DMS114 treated with DMSO at 0.1 percent for 48 hours (cell line): ENCODE measurements at regions not wholly inside any gene's neighbourhood (a gene's known extent, or its start where the extent isn't known, plus 50 kb on each side); places are given as distances from the start of the nearest gene placed in this dataset.

Source experiments
- DNase-seq: peaks from one replicate; lab custom pipeline; 2025; ENCODE audit not compliant: unreplicated experiment; lab: John Stamatoyannopoulos, UW

DNA sequence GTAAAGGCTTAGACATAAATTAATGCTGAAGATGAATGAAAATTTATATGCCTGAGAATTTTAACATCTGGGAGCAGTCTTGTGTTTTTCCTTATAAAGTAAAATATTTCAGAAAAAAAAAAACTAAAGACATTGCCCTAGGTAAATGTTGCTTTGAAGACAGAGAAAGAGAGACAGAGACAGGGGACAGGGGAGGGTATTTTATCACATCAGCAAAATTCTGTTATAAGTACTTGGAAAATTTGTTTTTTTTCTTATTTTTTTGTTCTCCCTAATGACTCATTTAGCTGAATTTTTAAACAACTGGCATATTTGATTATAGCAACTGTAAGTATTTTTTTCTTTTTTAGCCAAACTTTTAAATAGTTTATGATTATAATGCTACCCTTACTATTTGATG is 1540.6 kb upstream of the GBE1 start:
- no peak for DNase-seq

DNA sequence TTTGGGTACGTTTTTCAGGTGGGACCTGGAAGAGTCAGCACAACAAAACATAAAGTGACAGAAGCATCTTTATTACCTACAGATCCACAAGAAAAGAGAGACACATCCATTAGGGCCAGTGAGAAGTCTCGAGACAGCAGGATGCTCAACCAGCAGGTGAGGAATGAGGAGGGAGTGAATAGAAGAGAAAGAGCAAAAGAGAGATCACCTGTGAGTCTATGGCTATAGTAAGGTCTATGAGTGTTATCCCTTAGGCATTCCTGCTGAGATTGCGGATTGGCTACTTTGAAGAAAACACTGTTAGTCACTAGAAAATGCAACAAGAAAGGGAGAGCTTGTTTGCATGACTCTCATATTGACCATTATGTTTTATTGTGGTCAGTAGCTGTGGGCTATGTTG is 1556.2 kb upstream of the GBE1 start:
- DNase-seq: no peak

- DNase-seq: no peak
These were observed 1559.3 kb upstream of the GBE1 start for GRCh38 chr3:83320726-83321125.

- no peak for DNase-seq
These were observed 1560.0 kb upstream of the GBE1 start for GRCh38 chr3:83321457-83321856.

DNA sequence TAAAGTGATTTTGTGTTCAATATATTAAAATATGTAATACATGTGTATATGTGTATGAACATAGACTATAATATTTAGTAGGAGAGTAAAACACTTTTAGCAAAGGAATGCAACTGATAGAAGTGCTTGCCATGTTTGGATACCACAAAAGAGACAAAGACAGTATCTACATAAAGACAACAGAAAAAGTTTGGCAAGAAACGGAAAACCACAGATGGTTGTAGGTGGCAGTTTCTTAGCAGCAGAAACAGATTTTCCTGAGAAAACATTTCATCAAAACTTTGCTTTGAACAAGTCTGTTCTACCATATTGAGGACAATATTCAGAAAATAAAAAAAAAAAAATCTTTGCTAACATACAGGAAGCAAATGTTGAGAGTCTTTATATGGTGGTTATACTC is 1560.4 kb upstream of the GBE1 start:
- DNase-seq: no peak

DNA sequence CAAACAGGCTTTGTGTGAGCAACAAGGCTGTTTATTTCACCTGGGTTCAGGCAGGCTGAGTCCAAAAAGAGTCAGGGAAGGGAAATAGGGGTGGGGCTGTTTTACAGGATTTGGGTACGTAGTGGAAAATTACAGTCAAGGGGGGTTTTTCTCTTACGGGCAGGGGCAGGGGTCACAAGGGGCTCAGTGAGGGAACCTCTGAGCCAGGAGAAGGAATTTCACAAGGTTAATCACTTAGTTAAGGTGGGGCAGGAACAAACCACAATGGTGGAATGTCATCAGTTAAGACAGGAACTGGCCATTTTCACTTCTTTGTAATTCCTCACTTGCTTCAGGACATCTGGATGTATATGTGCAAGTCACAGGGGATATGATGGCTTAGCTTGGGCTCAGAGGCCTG is 1592.8 kb upstream of the GBE1 start:
- DNase-seq: no peak

DNA sequence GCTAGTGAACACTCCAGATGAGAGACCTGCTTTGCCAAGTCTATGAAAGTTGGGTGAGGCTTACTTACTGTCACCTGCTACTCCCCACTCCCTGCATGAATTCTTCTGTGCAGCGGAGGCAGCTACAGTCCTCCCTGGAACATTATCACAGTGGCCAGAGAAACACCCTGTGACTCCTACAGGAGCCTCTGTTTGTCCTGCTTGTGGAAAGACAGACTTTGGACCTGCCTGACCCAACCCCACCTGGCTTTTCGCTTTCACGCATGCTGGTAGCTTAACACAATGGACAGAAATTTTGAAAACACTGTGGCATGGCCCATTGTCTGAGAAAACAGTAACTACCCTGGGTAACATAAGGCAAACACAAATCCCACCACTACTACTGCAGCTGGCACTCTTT is 1565.5 kb upstream of the CADM2 start:
- DNase-seq: no peak

DNA sequence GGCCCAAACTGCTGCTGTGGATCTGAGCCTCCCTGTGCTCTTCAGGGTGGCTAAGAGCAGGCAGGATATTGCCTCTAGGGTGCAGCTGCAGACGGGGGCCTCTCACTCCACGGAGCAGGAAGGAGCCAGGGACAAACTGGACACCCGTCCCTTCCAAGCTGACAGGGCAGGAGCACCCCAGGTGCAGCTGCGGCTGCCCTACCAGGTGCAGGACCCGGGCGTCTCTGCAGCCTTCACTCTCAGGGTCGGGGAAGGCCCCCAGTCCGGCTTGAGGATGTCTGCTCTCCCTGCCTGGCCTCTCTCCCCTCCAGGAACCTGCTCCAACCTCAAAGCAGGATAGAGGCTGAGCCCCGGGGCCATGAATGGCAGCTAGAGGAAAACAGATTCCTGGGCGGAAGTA is 1554.9 kb upstream of the CADM2 start:
- DNase-seq: no peak

GRCh38 chr3:83426300-83426699 is 1532.5 kb upstream of the CADM2 start:
- DNase-seq: no peak

DNA sequence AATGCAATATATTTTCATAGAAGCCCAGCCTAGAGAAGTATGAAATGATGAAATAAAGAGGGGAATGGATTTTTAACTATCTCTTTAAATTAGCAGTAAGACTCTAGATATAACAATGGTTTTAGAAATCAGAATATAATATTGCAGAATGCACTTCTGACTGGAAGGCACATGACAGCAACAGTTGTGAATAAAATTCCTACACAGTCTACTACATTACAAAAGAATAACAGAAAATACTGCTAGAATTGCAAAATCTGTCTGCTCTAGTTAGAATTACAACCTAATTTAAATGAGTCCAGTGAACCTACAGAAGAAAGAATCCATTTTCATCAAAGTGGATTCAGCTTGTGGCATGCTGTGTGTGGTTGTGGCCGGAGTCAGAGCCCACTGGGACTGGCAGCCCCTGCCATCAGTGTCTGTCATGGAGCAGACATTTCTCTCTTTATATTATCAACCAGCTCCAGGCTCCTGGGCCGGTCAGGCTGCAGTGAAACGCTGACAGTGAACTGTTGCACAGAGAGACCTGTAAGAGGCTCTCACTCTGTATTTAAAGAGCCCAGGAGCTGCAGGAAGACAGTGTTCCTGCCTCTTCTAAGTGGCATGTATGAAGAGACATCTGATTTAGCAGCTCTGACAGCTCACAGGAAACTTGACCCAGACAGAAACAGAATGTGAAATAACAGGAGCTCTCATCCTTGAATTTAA is 1523.8 kb upstream of the CADM2 start:
- DNase-seq: no peak

DNA sequence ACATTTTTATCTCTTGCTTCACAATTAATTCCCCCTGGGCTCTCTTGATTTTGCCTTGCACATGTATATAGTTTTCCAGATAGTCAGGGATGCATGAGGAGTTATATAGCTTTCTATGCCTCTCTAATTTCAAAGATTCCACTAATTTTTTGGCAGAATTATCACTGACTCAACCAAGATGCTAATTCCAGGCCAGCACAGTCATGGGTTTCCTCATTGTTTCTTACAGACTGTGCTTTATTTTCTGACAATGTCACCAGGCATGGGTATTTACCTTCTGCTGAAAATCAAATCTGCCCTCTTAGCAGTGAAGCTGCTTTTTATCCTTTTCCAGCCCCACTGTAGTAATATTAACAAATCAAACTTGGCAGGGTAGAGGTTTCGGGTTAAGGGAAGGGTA is 1520.6 kb upstream of the CADM2 start:
- DNase-seq: no peak

GRCh38 chr3:83453056-83453455 is 1505.7 kb upstream of the CADM2 start:
- no peak for DNase-seq

- no peak for DNase-seq
These were observed 1504.4 kb upstream of the CADM2 start for GRCh38 chr3:83454353-83454752.

GRCh38 chr3:83457551-83457950 is 1501.2 kb upstream of the CADM2 start:
- DNase-seq: no peak

GRCh38 chr3:83460052-83460451 is 1498.7 kb upstream of the CADM2 start:
- DNase-seq: no peak

DNA sequence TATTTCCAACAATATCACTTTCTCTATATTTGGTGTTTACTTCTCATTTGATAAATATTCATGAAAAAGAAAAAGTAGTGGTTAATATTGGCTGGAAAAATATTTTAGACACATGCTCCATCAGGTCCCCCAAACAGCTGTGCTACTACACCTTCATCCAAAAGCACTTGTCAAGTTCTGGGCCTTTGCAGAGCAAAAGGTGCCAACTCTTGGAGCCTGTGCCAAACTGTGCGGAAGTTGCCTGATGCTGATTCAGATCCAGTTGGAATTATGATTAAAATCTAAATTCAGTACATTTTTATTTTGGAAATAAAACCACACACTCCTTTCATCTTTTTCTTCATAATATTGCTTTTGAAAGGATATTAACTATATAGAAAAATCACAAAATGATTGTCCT is 1497.4 kb upstream of the CADM2 start:
- DNase-seq: no peak

GRCh38 chr3:83477563-83477962 is 1481.2 kb upstream of the CADM2 start:
- no peak for DNase-seq

DNA sequence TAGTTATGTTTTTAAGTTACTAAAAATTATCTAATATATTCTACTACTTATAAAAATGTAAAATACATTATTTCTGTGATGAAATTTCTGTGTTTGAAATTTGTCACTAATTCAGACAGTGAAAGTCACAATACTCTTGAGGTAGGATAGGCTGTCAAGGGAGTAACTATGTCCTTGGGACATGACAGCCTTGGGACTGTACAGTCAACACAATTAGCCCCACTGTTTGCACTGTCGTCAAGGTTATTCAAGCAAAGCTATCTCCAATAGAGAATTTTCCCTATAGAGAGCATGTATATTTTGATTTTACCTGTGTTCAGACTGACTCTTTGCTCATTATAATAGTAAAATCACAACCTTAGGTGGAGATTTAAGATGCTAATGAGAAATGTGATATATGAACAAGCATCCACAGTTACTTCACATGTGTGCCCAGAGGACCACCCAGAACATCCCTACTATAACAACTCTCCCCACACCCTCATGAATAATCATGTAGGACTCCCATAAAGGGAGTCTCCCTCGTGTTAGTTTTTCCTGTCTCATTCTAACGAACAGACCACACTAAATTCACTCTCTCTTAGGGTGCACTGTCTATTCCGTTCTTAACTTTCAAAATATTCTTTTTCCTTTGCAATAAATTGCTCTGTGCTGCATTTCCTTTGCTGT is 1476.3 kb upstream of the CADM2 start:
- DNase-seq: no peak

GRCh38 chr3:83496462-83496861 is 1462.3 kb upstream of the CADM2 start:
- DNase-seq: no peak

GRCh38 chr3:83498361-83499016 is 1460.3 kb upstream of the CADM2 start:
- no peak for DNase-seq

GRCh38 chr3:83500422-83500821 is 1458.4 kb upstream of the CADM2 start:
- no peak for DNase-seq

GRCh38 chr3:83500931-83501330 is 1457.9 kb upstream of the CADM2 start:
- DNase-seq: no peak
